PC-9 (cell line): ENCODE measurements at regions not wholly inside any gene's neighbourhood (a gene's known extent, or its start where the extent isn't known, plus 50 kb on each side); places are given as distances from the start of the nearest gene placed in this dataset.

Source experiments
- BruUV-seq: library from RNA; stranded (reverse); fragments of 400-500 nt; replicated peaks from 2 replicates; lab custom pipeline; 2021; lab: Mats Ljungman, UMichigan
- CTCF ChIA-PET: fragments of 300-600 bp; sonication (Branson Sonifier 250); formaldehyde crosslinking; loops from one replicate; lab custom pipeline; 2022; ENCODE audit warnings: antibody characterized with exemption; lab: Charles Lee
- POLR2A ChIA-PET: fragments of 300-600 bp; sonication (Branson Sonifier 250); formaldehyde crosslinking; loops from one replicate; lab custom pipeline; 2022; ENCODE audit warnings: antibody characterized with exemption; ENCODE audit not compliant: unreplicated experiment; lab: Charles Lee
- DNase-seq, 2 experiments: peaks; one replicate each; pipeline versions ENCODE4 v3.0.0 to v3.0.0-alpha.2; 2015 to 2022; ENCODE audit warnings: mixed read lengths in 1 of 2
- H2AFZ ChIP-seq: fragments of 200-600 bp; sonication (generic); 2 replicates; pipeline ENCODE4 v1.8.1; 2017; ENCODE audit warnings: antibody characterized with exemption
- H3F3A ChIP-seq: fragments of 200-600 bp; sonication (generic); 2 replicates; pipeline ENCODE4 v1.8.1; 2017; ENCODE audit warnings: antibody characterized with exemption, mild to moderate bottlenecking, low read depth; ENCODE audit not compliant: insufficient read depth
- H3K27ac ChIP-seq: fragments of 200-600 bp; sonication (generic); 2 replicates; pipeline ENCODE4 v1.6.1; 2016; ENCODE audit warnings: mixed run types
- H3K27me3 ChIP-seq: fragments of 200-600 bp; sonication (generic); 2 replicates; pipeline ENCODE4 v1.6.1; 2016; ENCODE audit warnings: low read depth, mixed run types; ENCODE audit not compliant: insufficient read depth
- H3K36me3 ChIP-seq: fragments of 200-600 bp; sonication (generic); 2 replicates; pipeline ENCODE4 v1.6.1; 2016; ENCODE audit warnings: low read depth, mixed run types
- H3K4me1 ChIP-seq: fragments of 200-600 bp; sonication (generic); replicated peaks from 2 replicates; pipeline ENCODE4 v1.6.1; 2016; ENCODE audit warnings: mixed run types; ENCODE audit not compliant: insufficient read depth
- H3K4me2 ChIP-seq: fragments of 200-600 bp; sonication (generic); 2 replicates; pipeline ENCODE4 v1.6.1; 2017; ENCODE audit warnings: mixed run types
- H3K4me3 ChIP-seq: fragments of 200-600 bp; sonication (generic); 2 replicates; pipeline ENCODE4 v1.6.1; 2016; ENCODE audit warnings: mixed run types
- H3K79me2 ChIP-seq: fragments of 200-600 bp; sonication (generic); 2 replicates; pipeline ENCODE4 v1.6.1; 2017; ENCODE audit warnings: low read depth, mixed run types
- H3K9me2 ChIP-seq: fragments of 200-600 bp; sonication (generic); 2 replicates; pipeline ENCODE4 v1.8.1; 2017; ENCODE audit warnings: mild to moderate bottlenecking; ENCODE audit not compliant: insufficient read depth
- H3K9me3 ChIP-seq: fragments of 200-600 bp; sonication (generic); 2 replicates; pipeline ENCODE4 v1.8.1; 2016; ENCODE audit warnings: low read depth; ENCODE audit not compliant: insufficient read depth
- H4K20me1 ChIP-seq: fragments of 200-600 bp; sonication (generic); 2 replicates; pipeline ENCODE4 v1.8.1; 2017; ENCODE audit not compliant: insufficient read depth
- CTCF ChIP-seq: fragments of 200-600 bp; sonication (generic); conservative IDR thresholded peaks from 2 replicates; pipeline ENCODE4 v1.6.1; 2017; ENCODE audit warnings: mixed run types, antibody characterized with exemption, mild to moderate bottlenecking, moderate library complexity
- EZH2 ChIP-seq: fragments of 200-600 bp; sonication (generic); IDR thresholded peaks from 2 replicates; pipeline ENCODE4 v1.8.0; 2017; ENCODE audit warnings: antibody characterized with exemption, low read depth
- intact Hi-C: fragments of 100-400 bp; cut with micrococcal nuclease; formaldehyde crosslinking; loops from one replicate; pipeline ENCODE4 v1.10.0; 2022; ENCODE audit not compliant: unreplicated experiment

DNA sequence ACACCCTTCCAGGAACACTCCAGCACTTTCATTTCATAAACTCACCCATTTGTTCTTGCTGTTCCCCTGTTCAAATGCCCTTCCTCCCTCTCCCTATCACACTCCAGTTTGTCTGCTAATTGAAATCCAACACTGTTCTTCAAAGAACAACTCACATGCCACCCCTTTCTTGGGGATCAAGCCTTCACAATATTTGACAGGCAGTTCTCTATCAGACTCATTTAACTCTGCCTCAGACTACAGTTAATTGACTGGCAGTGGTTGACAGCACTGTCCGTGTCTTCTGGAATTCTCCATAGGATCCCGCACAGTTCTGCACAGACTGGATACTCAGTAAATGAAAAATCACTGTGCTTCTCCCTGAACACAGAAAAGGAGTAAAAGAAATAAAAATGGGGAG is 87.8 kb downstream of the PMP22 start:
- Histone ChIP-seq H3K79me2 (no peaks in the 10 kb centered on the region), H3K36me3 (no peaks in the 10 kb centered on the region), H3K27me3 (peaks cover 27% of the 10 kb centered on the region), H3K27ac (no peak overlapping the region), H2AFZ (no peak overlapping the region), H3K4me1 (no peaks in the 10 kb centered on the region), H3F3A (no peaks in the 10 kb centered on the region), H3K4me2 (no peak overlapping the region), H3K9me2 (no peaks in the 10 kb centered on the region), H3K9me3 (no peaks in the 10 kb centered on the region), H3K4me3 (no peak overlapping the region), H4K20me1 (no peaks in the 10 kb centered on the region)
- DNase-seq, result no peak
- no TSS peak for BruUV-seq
- intact Hi-C loops, result no loop called here
- TF ChIP-seq EZH2, result no peak
- TF ChIP-seq CTCF, result no peak
- POLR2A ChIA-PET, result no interaction called here
- CTCF ChIA-PET, result no interaction called here

DNA sequence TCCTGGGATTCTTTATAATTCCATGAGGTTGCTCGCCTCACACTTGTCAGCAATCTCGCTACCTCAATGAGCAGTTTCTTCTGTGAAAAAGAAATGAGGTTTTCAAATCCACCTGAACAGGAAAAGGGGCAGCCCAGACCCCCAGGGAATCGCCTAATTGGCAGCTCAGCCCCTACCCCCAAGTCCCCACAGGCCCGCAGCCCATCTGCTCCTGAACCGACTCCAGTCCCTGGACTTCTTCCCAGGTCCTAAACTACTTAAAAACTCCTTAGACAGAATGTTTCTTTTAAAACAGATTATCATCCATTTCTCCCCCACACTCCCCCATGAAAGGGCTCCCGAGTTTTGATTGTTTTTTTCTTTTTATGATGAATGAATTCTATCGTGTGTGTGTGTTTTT is 89.8 kb downstream of the PMP22 start:
- POLR2A ChIA-PET, result no interaction called here
- TF ChIP-seq EZH2 (no peak), CTCF (no peak)
- Histone ChIP-seq H3K9me2 (no peaks in the 10 kb centered on the region), H4K20me1 (no peaks in the 10 kb centered on the region), H3K4me1 (no peaks in the 10 kb centered on the region), H3K36me3 (no peaks in the 10 kb centered on the region), H3K9me3 (no peaks in the 10 kb centered on the region), H3K27ac (no peak overlapping the region), H3K4me3 (no peak overlapping the region), H3K79me2 (no peaks in the 10 kb centered on the region), H3K27me3 (peaks cover 14% of the 10 kb centered on the region; the same call in 1 of the 2 replicates), H3K4me2 (no peak overlapping the region), H3F3A (no peaks in the 10 kb centered on the region), H2AFZ (no peak overlapping the region)
- DNase-seq, result no peak
- no TSS peak for BruUV-seq
- intact Hi-C loops, result no loop called here
- CTCF ChIA-PET, result no interaction called here

DNA sequence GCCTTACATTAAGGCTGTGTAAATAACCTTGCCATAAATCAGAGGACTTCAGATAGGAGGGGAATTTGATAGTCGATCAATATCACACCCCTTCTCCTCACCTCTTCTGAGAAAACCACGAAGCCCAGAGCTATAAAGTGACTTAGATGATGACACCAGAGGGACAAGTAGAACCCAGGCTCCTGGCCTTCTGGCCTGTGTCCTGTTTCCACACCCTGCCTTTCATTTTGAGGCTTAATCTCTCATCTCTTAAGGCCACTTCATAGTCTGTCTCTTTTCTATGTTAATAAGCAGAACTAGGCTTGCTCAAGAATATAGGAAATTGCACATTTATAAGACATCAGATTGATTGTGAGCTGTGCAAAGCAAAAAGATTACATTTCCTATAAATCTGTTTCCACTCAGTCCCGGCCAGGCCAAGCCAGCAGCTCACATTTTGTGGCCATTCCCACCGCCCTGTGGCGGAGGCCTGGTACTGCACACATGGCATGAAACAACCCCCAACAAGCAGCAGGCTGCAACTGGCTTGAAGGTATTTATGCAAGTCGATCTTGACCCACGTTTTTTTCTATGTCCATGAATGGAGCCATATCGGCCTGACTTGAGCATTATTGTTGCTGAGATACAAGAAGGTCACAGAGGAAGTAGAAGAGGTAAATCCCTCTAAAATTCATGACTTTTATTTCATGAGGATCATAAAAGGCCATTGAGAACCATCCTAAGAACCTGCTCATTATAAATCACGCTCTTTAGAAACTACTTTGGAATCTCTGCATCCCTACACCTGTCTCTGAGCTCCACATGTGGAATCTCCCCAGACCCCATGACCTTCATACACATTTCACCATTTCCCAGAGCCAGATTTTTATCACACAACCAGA is 93.7 kb downstream of the PMP22 start:
- BruUV-seq, result no TSS peak
- CTCF ChIA-PET, result interaction anchor here (0.6 kb wide), 1 partner anchor 1292 kb away, joined by 9 read pairs; no protein-coding TSS in a partner anchor
- intact Hi-C loops, result no loop called here

More for the DNA sequence above, 93.7 kb downstream of the PMP22 start:
- H3K36me3 ChIP-seq, result no peaks in the 10 kb centered on the region
- POLR2A ChIA-PET, result no interaction called here
- H3F3A ChIP-seq, result no peaks in the 10 kb centered on the region
- no peaks in the 10 kb centered on the region for H3K79me2 ChIP-seq
- peaks cover 10% of the 10 kb centered on the region; the same call in 1 of the 2 replicates for H3K27me3 ChIP-seq
- H3K4me3 ChIP-seq, result no peak overlapping the region
- H4K20me1 ChIP-seq, result no peaks in the 10 kb centered on the region
- TF ChIP-seq EZH2, result no peak
- TF ChIP-seq CTCF, result peak; percentile 68
- H3K4me2 ChIP-seq, result no peak overlapping the region
- no peak overlapping the region for H3K27ac ChIP-seq
- peak in 1 of 2 experiments; percentile 42 for DNase-seq
- H2AFZ ChIP-seq, result no peak overlapping the region
- no peaks in the 10 kb centered on the region for H3K4me1 ChIP-seq
- no peaks in the 10 kb centered on the region for H3K9me3 ChIP-seq
- no peaks in the 10 kb centered on the region for H3K9me2 ChIP-seq
